ENCODE measurements at regions not wholly inside any gene's neighbourhood (a gene's known extent, or its start where the extent isn't known, plus 50 kb on each side); places are given as distances from the start of the nearest gene placed in this dataset.

GRCh38 chr9:90559075-90560073, 83.2 kb downstream of the DIRAS2 start:
- TF ChIP-seq CTCF (IDR thresholded peaks at IDR 0.05) (no peak), POLR2A (IDR thresholded peaks at IDR 0.05) (no peak)
